H1 (cell line): ENCODE measurements at regions not wholly inside any gene's neighbourhood (a gene's known extent, or its start where the extent isn't known, plus 50 kb on each side); places are given as distances from the start of the nearest gene placed in this dataset.

Source experiments
- CTBP2 ChIP-seq: IDR thresholded peaks from 2 replicates; pipeline ENCODE4 v1.7.0; 2011; ENCODE audit warnings: borderline replicate concordance, mild to moderate bottlenecking, moderate library complexity, mixed read lengths, low read length; ENCODE audit not compliant: insufficient read depth, insufficient read length
- MAFK ChIP-seq: IDR thresholded peaks from 2 replicates; pipeline ENCODE4 v1.6.1; 2012; ENCODE audit warnings: low read depth, mild to moderate bottlenecking, improper control_type of control experiment, low read length
- NRF1 ChIP-seq: IDR thresholded peaks from 2 replicates; pipeline ENCODE4 v1.6.1; 2011; ENCODE audit warnings: mild to moderate bottlenecking, low read depth, low read length, improper control_type of control experiment
- RAD21 ChIP-seq, 2 experiments: IDR thresholded peaks in 1 of 2; conservative IDR thresholded peaks in 1 of 2; 2 replicates each; pipeline ENCODE4 v1.6.1; 2011; ENCODE audit warnings: low read depth in 2 of 2, low read length in 2 of 2, improper control_type of control experiment in 1 of 2, inconsistent platforms in 1 of 2, mild to moderate bottlenecking in 1 of 2, moderate library complexity in 1 of 2
- SP4 ChIP-seq: IDR thresholded peaks from 2 replicates; pipeline ENCODE4 v1.6.1; 2012; ENCODE audit warnings: low read length, inconsistent platforms

GRCh38 chr5:175222621-175223020 lies 221.4 kb downstream of the DRD1 start (continued):
- TF ChIP-seq NRF1, result no peak
- TF ChIP-seq MAFK, result no peak
- TF ChIP-seq SP4, result no peak
- TF ChIP-seq CTBP2, result no peak
- no peak for TF ChIP-seq RAD21 (IDR thresholded peaks at IDR 0.05 in 1 of 2, conservative IDR thresholded peaks at IDR 0.05 in 1 of 2; ENCODE audit: low read depth in 2 of 2, low read length in 2 of 2)
